RWPE2 (cell line): ENCODE measurements at regions not wholly inside any gene's neighbourhood (a gene's known extent, or its start where the extent isn't known, plus 50 kb on each side); places are given as distances from the start of the nearest gene placed in this dataset.

Source experiments
- ATAC-seq: fragments of 200-7000 bp; cut with Tn5 transposase; 3 replicates; pipeline ENCODE4 v1.9.1; 2021; ENCODE audit warnings: low read depth
- DNase-seq: peaks from one replicate; pipeline ENCODE4 v3.0.0-alpha.2; 2020; ENCODE audit warnings: low spot score
- H3K27ac ChIP-seq: fragments of 450-650 bp; 2 replicates; pipeline ENCODE4 v1.5.1; 2017; ENCODE audit warnings: mild to moderate bottlenecking; ENCODE audit not compliant: poor library complexity, severe bottlenecking
- H3K27me3 ChIP-seq: fragments of 250-450 bp; sonication (Bioruptor Pico); 2 replicates; pipeline ENCODE4 v1.5.1; 2021; ENCODE audit warnings: mild to moderate bottlenecking, moderate library complexity; ENCODE audit not compliant: insufficient read depth, poor library complexity, severe bottlenecking
- H3K36me3 ChIP-seq: fragments of 250-450 bp; sonication (Bioruptor Pico); 2 replicates; pipeline ENCODE4 v1.5.1; 2020; ENCODE audit warnings: low read depth, mild to moderate bottlenecking, moderate library complexity
- H3K4me1 ChIP-seq: fragments of 250-450 bp; sonication (Bioruptor Pico); 2 replicates; pipeline ENCODE4 v1.5.1; 2021; ENCODE audit warnings: mild to moderate bottlenecking, moderate library complexity; ENCODE audit not compliant: insufficient read depth, poor library complexity, severe bottlenecking
- H3K4me3 ChIP-seq: fragments of 250-450 bp; sonication (Bioruptor Pico); 2 replicates; pipeline ENCODE4 v1.5.1; 2021; ENCODE audit warnings: mild to moderate bottlenecking, moderate library complexity; ENCODE audit not compliant: severe bottlenecking
- H3K9me3 ChIP-seq: fragments of 250-450 bp; sonication (Bioruptor Pico); 2 replicates; pipeline ENCODE4 v1.5.1; 2021; ENCODE audit warnings: mild to moderate bottlenecking, moderate library complexity; ENCODE audit not compliant: severe bottlenecking
- TF ChIP-seq, protein P1 (sequence below): fragments of 450-650 bp; IDR thresholded peaks from one replicate; pipeline ENCODE4 v1.5.1; 2017; ENCODE audit warnings: mild to moderate bottlenecking, moderate library complexity; ENCODE audit not compliant: poor library complexity, severe bottlenecking

DNA sequence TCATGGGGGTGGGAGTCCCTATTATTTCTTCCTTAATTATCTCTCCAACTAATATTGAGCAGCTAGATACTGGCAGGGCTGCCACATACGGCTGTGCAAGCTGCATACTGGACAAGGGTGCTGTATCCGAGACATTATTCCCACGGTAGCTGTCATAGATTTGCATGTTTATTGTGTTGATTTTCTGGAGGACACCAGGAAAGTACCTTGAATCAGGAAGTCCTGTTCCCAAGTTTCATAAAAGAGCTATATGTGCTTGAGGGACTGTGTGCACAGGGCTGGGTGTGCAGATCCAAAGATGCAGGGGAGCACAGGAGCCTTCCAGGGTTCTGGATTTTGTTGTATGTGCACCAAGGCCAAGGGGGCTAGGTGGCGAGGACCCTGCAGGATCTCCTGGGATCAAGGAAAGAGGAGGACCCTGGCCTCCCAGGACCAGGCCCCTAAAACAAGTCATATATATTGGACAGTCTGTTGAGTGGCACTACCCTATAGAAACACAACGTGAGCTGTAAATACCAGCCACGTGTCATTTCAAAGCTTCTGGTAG is 119.2 kb upstream of the ALDH1A3 start:
- no peaks in the 10 kb centered on the region for H3K9me3 ChIP-seq
- TF ChIP-seq, protein P1, sequence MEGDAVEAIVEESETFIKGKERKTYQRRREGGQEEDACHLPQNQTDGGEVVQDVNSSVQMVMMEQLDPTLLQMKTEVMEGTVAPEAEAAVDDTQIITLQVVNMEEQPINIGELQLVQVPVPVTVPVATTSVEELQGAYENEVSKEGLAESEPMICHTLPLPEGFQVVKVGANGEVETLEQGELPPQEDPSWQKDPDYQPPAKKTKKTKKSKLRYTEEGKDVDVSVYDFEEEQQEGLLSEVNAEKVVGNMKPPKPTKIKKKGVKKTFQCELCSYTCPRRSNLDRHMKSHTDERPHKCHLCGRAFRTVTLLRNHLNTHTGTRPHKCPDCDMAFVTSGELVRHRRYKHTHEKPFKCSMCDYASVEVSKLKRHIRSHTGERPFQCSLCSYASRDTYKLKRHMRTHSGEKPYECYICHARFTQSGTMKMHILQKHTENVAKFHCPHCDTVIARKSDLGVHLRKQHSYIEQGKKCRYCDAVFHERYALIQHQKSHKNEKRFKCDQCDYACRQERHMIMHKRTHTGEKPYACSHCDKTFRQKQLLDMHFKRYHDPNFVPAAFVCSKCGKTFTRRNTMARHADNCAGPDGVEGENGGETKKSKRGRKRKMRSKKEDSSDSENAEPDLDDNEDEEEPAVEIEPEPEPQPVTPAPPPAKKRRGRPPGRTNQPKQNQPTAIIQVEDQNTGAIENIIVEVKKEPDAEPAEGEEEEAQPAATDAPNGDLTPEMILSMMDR = no peak
- no peak for ATAC-seq
- H3K4me3 ChIP-seq = no peak overlapping the region
- DNase-seq = no peak
- H3K36me3 ChIP-seq = no peaks in the 10 kb centered on the region
- peaks cover 25% of the 10 kb centered on the region for H3K4me1 ChIP-seq
- H3K27me3 ChIP-seq = no peaks in the 10 kb centered on the region
- H3K27ac ChIP-seq = peak overlapping the region; percentile 42

DNA sequence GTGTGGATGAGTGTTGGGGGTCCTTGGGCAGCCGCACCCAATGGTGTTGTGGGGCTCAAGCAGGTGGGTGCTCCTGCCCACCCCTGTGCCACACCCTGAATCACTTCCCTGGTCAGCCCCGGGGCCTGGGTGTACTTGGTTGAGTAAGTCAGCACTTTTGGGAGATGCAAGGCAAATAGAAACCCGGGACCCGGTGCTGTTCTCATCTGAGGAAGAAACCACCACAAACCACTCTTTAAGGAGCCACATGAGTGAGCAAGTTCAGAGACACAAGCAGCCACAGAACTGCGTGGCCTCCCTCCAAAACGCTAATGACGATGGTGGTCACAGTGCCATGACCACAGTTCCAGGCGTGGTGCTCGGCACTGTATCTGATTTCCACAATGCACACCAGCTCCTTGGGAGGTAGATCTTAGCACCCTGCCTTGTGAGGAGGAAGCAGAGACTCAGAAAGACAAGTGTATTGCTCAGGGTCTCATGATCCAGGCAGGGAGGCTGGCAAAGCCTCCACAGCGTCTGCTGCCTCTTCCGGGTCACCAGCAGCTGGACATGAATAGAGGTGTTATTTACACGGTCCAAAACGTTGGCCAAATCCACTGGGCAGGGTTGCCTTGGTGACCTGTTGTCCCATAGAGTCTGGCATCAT is 118.2 kb upstream of the ALDH1A3 start:
- Histone ChIP-seq H3K4me3 (no peak overlapping the region), H3K9me3 (no peaks in the 10 kb centered on the region), H3K27me3 (no peaks in the 10 kb centered on the region), H3K27ac (no peak overlapping the region), H3K36me3 (no peaks in the 10 kb centered on the region), H3K4me1 (peaks cover 25% of the 10 kb centered on the region)
- DNase-seq = no peak
- TF ChIP-seq, protein P1 = no peak
- no peak for ATAC-seq

DNA sequence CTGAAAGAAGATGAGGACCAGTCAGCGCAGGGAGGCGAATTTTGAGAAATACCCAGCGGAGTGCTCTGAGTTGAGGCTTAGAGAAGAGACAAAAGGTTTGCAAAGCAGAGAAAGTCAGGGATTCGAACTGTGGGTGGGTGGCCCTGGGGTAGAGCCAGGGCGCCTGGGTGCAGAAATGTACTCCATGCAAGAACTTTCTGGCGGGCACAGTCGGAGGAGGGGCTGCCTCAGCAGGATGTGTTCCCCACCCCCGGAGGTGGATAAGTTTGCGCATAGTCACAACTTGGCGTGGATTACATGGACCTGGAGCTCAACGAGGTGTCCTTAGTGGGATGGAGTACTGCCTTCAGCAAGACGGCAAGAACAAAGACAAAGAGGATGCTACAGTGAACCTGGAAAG is 117.3 kb upstream of the ALDH1A3 start:
- no peaks in the 10 kb centered on the region for H3K27me3 ChIP-seq
- peaks cover 22% of the 10 kb centered on the region for H3K4me1 ChIP-seq
- no peaks in the 10 kb centered on the region for H3K36me3 ChIP-seq
- H3K9me3 ChIP-seq = no peaks in the 10 kb centered on the region
- DNase-seq = no peak
- TF ChIP-seq, protein P1 = no peak
- no peak for ATAC-seq
- H3K4me3 ChIP-seq = no peak overlapping the region
- H3K27ac ChIP-seq = no peak overlapping the region

DNA sequence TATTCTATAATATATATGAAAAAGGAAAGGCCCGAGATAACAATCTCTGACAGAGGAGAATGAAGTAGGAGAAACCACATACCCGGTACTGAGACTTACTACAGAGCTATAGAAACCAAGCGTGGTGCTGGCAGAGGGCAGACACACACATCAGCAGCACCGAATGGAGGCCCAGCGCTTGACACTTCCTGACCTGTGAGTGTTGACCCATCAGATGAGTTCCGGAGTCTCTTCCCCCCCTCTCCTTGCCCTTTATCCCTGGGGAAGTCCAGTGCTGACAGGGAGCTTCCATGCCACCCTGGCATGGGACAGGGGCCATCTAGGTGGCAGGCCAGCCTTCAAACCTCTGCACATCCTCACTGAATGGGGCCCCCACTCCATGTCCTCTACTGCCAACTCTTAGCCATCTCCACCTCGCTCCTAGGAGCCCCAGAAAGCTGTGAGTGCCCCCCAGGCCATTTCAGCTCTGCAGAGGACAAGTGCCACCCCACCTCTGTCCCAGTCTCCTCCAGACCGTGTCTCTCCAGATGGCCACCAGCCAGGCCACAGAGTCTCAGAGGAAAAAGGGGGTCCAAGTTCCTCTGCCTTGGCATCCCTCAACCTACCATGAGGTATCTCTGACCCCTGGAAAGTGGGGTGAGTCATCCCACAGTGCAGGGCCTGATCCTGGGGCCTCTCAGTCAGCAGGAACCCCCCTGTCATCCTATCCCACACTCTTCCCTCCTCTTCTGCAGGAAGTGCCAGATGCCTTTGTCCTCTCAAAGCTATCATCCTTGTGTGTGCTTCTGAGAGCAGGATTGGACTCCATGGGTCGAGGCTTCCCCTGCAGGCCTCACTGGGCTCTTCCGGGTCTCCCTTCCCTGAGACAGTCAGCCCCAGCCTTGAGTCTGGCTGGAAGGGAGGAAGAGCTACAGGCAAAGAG is 116.5 kb upstream of the ALDH1A3 start:
- TF ChIP-seq, protein P1 = no peak

More for the DNA sequence above, 116.5 kb upstream of the ALDH1A3 start:
- H3K4me3 ChIP-seq = no peak overlapping the region
- H3K4me1 ChIP-seq = peaks cover 16% of the 10 kb centered on the region
- no peaks in the 10 kb centered on the region for H3K36me3 ChIP-seq
- DNase-seq (no peak), ATAC-seq (no peak)
- no peaks in the 10 kb centered on the region for H3K9me3 ChIP-seq
- H3K27ac ChIP-seq = no peak overlapping the region
- H3K27me3 ChIP-seq = no peaks in the 10 kb centered on the region
